ENCODE measurements at regions not wholly inside any gene's neighbourhood (a gene's known extent, or its start where the extent isn't known, plus 50 kb on each side); places are given as distances from the start of the nearest gene placed in this dataset.

DNA sequence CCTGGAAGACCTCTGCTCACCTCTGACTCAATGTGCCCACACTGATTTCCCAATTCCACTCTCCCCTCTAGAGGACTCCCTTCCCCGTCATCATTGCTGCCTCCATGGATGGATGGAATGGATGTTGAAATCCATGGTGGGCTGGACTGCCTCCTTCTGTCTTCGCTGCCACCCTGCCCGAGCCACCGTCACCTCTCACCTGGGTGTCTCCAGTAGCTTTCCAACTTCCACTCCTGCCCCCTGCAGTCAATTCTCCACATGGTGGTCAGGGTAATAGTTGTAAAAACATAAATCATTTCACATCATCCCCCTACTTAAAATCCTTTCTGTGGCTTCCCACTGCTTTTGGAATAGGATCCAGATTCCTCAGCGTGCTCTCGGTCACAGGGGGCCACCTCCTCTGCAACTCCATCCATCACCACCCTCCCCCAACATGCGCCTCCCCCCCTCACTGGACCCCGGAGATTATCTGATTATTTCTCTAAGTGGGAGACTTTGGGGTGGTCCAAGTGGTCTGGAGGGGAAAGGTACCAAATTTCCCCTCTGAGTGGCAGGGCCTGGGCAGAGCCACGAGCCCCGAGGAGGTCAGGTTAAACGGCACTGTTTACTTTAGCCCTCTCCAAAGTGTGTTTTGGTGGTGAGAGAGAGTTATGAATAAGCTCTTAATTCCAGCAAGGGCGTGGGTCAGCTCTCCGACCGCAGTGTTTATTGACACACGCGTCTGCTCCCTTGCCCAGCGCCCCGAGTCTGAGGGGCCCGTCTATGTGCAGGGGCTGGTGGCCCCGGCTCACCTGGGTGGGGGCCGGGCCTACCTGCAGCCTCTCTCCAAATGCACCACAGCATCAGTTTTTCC lies 313.7 kb downstream of the MN1 start:
- TF ChIP-seq GATA3 (IDR thresholded peaks at IDR 0.05; ENCODE audit: low read depth, low read length): no peak
- no peak for TF ChIP-seq GATA2 (IDR thresholded peaks at IDR 0.05; ENCODE audit: low read depth, low read length)

DNA sequence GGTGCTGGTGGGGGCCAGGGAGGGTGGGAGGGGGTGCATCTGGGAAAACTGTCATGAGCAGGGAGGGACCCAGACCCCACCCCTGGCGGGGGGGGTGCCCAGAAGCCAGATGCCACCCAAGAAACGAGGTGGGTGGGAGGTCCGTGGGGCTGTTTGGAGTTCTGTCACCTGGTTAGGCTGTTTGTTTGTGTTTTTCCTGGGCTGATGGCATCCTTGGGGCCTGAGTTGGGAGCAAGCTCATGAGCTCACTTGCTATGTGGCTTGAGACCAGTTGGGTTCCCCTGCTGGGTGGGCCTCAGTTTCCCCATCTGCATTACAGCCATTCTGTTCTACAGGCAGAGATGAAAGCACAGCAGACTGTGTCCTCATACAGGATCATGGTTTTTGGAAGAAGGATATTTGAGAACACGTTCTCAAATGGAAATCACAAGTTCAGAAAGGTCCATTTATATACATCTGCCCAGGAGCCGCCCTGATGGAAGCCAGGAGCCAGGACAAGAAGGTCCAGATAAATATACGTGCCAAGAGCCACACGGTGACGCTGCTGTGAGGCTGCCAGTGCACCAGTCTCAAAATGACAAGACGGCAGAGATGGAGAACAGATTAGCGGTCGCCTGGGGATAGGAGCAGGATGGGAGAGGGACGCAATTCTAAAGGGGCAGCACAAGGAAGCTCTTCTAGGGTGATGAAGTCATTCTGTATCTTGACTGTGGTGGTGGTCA lies 312.9 kb downstream of the MN1 start:
- peak; percentile 95 for TF ChIP-seq GATA2 (IDR thresholded peaks at IDR 0.05; ENCODE audit: low read depth, low read length)
- no peak for TF ChIP-seq GATA3 (IDR thresholded peaks at IDR 0.05; ENCODE audit: low read depth, low read length)

DNA sequence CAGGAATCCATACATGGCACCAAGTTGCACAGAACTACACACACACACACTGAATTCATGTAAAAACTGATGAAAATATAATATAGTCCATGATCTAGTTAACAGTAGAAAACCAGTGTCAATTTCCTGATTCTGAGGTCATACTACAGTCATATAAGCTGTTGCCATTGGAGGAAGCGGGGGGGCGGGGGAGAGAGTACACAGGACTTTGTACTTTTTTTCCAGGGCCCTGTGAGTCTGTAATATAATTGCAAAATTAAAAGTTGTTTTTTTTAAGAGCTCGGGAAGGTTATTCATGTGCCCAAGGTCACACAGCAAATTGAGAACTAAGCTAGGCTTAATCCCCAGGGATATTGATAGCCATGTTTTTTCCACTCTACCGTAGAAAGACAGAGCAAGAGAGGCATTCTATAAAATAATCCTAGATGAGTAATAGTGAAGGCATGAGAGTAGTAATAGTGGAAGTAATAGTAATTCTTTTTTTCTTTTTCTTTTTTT lies 312.3 kb downstream of the MN1 start:
- TF ChIP-seq GATA3 (IDR thresholded peaks at IDR 0.05; ENCODE audit: low read depth, low read length) (no peak), GATA2 (IDR thresholded peaks at IDR 0.05; ENCODE audit: low read depth, low read length) (no peak)

DNA sequence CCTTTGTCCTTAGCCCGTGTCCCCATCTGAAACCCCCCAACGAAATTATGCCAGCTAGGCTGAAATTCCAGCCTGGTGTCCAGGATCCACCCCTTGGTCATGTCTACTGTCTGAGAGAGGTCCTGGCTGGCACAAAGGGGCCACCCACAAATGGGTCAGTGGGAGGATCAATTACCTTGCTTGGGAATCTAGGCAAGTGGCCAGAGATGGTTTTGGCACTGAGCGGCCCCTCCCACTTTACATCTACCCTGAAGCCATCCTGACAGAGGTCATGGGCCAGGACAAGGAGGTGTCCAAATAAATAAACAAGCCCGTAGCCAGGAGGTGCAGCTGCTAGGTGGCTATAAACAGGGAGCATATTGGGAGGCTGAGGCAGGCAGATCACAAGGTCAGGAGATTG lies 311.5 kb downstream of the MN1 start:
- no peak for TF ChIP-seq GATA3 (IDR thresholded peaks at IDR 0.05; ENCODE audit: low read depth, low read length)
- TF ChIP-seq GATA2 (IDR thresholded peaks at IDR 0.05; ENCODE audit: low read depth, low read length): no peak

DNA sequence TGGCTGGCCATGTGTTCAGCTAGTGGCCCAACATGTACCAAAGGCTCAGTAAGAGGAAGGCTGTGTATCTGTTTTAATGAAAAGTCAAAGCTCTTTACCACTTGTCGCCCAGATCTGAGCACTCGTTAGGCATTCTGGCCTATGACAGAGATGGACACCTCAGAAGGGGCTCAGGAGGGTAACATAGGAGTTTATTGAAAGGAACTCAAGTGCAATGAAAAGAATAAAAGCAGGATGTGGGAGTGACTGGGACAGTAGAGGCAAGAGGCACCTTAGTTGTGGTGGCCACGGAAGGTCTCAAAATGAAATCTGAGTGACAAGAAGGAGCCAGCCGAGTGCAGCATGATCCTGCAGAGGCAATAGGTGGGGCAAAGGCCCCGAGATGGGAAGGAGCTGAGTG lies 309.7 kb downstream of the MN1 start:
- TF ChIP-seq GATA3 (IDR thresholded peaks at IDR 0.05; ENCODE audit: low read depth, low read length) (no peak), GATA2 (IDR thresholded peaks at IDR 0.05; ENCODE audit: low read depth, low read length) (no peak)

DNA sequence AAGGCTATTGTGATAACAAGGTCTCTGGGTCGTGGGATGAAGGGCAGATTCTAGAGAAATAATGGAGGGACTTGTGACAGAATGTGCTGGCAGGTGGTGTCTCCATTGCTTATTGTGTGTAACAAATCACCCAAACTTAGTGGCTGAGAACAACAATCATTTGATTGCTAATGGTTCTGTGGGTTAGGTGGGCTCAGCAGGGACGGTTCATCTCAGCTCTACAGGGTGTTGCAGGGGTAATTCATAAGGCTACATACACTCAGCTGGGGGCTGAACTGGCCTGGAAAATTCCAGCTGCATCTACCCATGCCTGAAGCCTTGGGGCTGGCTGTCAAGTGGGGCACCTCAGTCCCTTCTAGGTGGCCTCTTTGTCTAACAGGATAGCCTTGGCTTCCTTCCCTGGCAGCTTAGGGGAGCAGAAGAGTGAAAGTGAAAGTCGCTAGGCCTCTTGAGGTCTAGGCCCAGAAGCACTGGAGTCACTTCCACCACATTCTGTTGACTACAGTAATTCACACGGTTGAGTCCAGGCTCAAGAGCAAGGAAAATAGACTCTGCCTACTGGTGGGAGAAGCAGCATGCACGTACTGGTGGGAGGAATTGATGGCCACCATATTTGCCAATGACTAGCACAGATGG lies 308.9 kb downstream of the MN1 start:
- no peak for TF ChIP-seq GATA2 (IDR thresholded peaks at IDR 0.05; ENCODE audit: low read depth, low read length)
- TF ChIP-seq GATA3 (IDR thresholded peaks at IDR 0.05; ENCODE audit: low read depth, low read length): no peak

DNA sequence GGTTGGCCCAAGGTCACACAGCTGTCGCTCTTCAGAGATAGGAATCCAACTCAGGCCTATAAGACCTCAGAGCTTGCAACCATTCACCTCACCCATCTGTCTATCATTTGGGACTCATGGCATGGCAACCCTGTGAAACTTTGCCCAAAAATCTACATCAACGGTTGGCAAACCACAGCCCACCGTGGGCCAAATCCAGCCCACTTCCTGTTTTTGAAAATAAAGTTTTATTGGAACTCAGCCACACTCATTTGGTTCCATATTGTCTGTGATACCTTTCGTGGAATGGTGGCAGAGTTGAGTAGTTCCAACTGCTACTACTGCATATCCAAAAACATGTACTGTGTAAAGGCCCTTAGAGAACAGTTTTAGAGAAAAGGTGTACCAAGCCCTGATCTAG lies 307.8 kb downstream of the MN1 start:
- TF ChIP-seq GATA3 (IDR thresholded peaks at IDR 0.05; ENCODE audit: low read depth, low read length): no peak
- TF ChIP-seq GATA2 (IDR thresholded peaks at IDR 0.05; ENCODE audit: low read depth, low read length): no peak

DNA sequence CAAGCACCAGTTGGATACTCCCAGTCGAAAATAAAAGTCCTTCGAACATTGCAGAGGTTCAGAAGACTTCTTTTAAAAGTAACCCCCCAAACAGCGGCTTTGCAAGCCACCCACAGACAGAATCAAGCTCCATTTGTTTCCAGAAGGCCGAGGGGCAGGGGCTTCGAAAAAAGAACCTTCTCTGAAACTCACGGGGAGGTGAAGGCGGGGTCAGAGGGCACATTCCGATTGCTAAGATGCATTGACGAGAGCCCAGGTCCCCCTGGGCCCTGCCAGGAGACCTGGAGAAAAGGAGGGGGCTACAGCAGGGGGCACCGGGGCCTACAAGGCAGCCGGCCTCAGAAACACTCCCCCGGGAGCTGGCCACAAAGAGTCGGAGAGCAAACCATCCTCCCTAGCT lies 306.8 kb downstream of the MN1 start:
- no peak for TF ChIP-seq GATA2 (IDR thresholded peaks at IDR 0.05; ENCODE audit: low read depth, low read length)
- no peak for TF ChIP-seq GATA3 (IDR thresholded peaks at IDR 0.05; ENCODE audit: low read depth, low read length)

DNA sequence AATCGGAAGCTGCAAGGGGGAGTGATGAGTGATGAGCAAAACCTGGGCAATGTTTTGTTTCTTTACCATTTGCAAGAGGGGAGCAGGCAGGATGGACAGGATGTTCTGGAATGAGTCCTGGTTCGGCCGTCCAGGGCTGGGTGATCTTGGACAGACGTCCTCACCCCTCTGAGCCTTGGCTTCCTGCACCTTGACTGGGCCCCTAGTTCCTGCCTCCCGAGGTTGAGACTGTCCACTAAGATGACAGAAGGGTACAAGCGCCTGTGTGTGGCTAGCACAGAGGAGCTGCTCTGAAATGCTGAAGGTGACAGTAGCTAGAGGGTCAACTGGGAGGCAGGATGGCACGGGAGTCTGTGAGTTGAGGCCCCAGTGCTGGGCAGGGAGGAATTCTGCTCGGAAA lies 306.2 kb downstream of the MN1 start:
- TF ChIP-seq GATA3 (IDR thresholded peaks at IDR 0.05; ENCODE audit: low read depth, low read length) (no peak), GATA2 (IDR thresholded peaks at IDR 0.05; ENCODE audit: low read depth, low read length) (no peak)

DNA sequence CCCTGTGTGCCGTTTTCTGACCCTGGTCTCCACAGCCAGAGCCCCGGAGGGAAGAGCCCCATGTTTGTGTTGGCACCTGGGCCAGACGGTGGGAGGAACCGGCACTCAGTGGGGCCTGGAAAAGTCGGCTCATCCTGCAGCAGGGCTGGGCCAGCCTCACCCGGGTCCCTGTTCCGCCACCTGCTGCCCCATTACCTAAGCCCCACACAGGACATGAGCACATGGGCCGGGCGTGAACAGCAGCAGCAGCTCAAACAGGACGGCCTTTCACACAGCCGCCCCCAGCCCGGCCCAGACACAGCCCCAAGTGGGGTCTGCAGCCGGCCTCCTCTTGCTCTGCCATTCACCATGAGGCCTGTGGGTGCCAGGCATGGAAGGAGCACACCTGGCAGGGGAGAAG lies 302.4 kb downstream of the MN1 start:
- TF ChIP-seq GATA3 (IDR thresholded peaks at IDR 0.05; ENCODE audit: low read depth, low read length) (no peak), GATA2 (IDR thresholded peaks at IDR 0.05; ENCODE audit: low read depth, low read length) (no peak)

DNA sequence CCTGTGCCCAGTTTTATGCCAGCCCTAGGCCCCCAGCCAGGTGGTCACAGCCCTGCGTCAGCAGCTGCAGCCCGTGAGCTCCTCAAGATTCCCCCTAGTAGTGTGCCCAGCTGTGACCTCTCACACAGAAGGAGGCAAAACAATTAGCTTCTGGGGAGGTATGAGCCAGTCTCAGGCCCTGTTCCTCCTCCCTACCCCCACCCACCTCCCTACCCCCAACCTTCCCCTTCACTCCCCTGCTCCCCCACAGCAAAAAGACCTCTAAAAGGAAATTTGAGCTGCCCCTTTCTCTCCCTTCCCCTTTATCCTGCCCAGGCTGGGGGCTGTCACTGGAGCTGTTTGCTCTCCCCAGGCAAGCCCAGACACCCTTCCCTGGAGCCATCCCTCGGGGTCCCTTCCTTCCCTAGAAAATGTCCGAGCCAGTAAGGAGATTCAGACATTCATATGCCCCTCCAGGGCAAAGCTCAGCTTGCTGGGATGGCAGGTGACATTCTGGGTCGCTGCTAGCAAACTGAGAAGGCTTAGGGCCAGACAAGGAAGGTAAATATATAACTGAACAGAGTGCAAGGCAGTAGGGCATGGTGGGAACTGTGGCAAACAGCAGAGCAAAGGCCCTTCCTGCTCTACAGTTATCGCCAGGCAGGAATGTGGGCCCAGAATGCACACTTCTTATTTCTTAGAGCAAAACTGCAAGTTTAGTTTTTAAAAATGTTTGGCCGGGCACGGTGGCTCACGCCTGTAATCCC lies 300.2 kb downstream of the MN1 start:
- TF ChIP-seq GATA3 (IDR thresholded peaks at IDR 0.05; ENCODE audit: low read depth, low read length) (no peak), GATA2 (IDR thresholded peaks at IDR 0.05; ENCODE audit: low read depth, low read length) (no peak)

DNA sequence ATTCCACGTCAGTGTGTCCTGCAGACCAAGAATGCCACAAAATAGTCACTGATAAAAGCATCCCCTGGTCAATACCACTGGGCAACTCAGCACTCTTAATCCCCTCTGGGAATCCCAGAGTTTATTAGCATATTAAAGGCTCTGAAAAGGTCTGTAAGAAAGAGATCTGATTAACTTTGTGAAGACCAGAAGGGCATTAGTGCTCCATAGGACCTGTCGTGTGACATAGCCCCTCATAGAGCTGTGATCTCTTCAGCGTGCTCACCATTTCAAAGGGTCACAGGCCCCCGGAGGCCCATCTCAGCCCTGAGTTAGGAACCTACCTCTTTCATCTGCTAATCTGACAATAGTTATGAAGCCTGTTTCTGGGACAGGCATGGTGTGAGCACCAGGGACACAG lies 299.2 kb downstream of the MN1 start:
- TF ChIP-seq GATA2 (IDR thresholded peaks at IDR 0.05; ENCODE audit: low read depth, low read length) (no peak), GATA3 (IDR thresholded peaks at IDR 0.05; ENCODE audit: low read depth, low read length) (no peak)

DNA sequence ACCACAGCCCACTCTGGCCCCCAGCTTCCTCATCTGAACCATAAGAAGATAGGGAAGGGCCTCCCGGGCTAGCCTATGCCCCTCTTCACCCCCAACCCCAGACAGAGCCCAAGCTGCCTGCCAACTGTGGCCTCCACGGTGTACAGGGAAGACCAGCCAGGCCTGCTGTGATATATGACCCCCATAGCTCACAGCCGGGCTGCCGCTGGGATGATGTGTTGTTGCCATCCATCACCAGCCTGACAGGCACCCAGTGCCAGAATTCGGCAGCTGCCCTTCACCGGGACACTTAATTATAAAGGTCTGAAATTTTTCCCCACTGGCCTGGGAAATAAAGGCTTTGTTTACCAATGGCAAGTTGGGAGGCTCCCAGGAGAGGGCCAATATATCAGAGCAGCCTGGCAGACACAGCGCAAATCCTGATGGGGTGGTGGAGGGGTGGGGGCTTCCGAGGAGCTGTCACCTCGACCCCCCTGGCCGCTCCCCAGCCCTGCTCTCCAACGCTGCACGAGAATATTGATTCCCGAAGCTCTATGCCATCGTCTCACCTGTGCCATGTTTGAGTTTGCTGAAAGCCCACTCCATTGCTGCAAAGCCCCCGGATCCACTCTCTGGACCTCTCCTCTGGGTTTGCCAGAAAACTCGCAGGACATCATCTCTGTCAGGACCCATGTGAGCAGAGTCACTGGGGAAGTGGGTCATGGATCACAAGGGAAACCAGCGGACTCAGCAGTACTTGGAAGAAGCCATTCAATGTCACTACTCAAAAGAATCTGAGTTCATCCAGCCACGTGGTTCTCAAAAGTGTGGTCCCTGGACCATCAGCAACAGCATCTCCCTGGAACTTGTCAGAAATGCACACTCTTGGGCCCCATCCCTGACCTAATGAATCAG lies 296.9 kb downstream of the MN1 start:
- TF ChIP-seq GATA3 (IDR thresholded peaks at IDR 0.05; ENCODE audit: low read depth, low read length): no peak
- no peak for TF ChIP-seq GATA2 (IDR thresholded peaks at IDR 0.05; ENCODE audit: low read depth, low read length)
